ENCODE measurements at regions not wholly inside any gene's neighbourhood (a gene's known extent, or its start where the extent isn't known, plus 50 kb on each side); places are given as distances from the start of the nearest gene placed in this dataset.
"Not testable (repeated sequence)": the region's sequence is repeated elsewhere in the genome, so short reads cannot be mapped to it uniquely, and the experiment has no call there.

DNA sequence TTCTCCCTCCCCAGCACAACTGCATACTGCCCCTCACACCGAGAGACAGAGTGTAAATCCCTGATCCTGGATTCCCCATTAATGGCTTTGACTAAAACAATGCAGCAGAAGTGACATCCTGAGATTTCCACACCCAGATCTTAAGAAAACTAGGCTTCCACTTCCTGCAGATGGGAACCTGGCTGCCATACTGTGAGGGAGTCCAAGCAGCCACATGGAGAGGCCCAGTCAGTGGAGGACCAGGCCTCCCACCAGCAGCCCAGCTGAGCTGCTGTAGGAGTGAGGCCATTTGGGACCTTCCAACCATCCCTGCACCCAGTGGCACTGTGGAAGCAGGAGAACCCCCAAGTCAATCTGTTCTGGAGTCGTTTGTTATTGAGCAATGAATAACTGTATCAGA lies 120.6 kb downstream of the CRYAA start:
- in situ Hi-C loops (cut with HindIII; ENCODE audit: low sequenced_read_pairs) = no loop called here
- TF ChIP-seq, protein P1, sequence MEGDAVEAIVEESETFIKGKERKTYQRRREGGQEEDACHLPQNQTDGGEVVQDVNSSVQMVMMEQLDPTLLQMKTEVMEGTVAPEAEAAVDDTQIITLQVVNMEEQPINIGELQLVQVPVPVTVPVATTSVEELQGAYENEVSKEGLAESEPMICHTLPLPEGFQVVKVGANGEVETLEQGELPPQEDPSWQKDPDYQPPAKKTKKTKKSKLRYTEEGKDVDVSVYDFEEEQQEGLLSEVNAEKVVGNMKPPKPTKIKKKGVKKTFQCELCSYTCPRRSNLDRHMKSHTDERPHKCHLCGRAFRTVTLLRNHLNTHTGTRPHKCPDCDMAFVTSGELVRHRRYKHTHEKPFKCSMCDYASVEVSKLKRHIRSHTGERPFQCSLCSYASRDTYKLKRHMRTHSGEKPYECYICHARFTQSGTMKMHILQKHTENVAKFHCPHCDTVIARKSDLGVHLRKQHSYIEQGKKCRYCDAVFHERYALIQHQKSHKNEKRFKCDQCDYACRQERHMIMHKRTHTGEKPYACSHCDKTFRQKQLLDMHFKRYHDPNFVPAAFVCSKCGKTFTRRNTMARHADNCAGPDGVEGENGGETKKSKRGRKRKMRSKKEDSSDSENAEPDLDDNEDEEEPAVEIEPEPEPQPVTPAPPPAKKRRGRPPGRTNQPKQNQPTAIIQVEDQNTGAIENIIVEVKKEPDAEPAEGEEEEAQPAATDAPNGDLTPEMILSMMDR (IDR thresholded peaks at IDR 0.05; ENCODE audit: low read depth, low read length) = no peak
- H3K4me3 ChIP-seq (ENCODE audit: low read depth, low read length) = no peak overlapping the region
- no peak for DNase-seq (ENCODE audit: low read depth, low spot score)

DNA sequence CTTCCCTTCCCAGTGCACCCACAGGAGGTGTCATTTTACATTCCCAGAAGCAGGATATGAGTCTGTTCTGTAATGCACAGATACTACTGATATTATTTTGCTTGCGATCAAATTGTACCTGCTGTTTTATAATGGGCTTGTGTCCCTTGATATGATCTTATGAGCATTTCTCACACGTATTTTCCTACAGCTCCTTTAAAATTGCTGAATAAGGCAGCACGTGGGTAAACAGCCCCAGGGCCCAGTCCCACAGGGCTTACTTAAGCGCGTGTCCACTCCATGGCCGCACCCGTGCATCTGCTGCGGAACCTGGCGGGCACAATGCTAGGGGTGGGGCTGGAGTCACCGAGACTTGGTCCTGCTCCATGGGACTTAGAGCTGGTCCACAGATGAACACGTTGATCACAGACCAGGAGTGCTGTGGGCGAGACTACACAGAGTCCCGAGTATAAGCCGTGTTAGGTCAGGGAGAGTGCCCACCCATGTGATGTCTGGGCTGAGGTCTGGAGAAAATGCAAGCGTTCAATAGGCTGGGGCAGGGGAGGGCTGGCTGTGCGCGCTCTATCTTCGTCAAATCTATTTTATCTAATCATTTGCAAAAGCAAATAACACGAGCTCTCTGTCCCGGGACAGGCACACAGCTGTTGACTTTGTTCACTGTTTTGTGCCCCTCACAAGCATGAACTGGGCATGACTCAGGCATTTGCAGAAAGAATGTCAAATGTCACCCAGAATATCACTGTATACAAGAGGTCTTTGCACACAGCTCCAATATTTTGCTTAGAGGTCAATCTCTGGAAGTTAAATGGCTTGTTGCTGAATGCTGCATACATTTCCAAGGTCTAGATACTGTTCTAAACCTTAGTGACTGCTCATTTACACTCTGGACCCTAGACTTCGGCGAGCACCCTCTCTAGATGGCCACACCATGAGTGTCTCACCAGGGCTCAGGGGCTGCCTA lies 119.3 kb downstream of the CRYAA start:
- DNase-seq (ENCODE audit: low read depth, low spot score) = no peak
- in situ Hi-C loops (cut with HindIII; ENCODE audit: low sequenced_read_pairs) = no loop called here
- TF ChIP-seq, protein P1 (IDR thresholded peaks at IDR 0.05; ENCODE audit: low read depth, low read length) = no peak
- no peak overlapping the region for H3K4me3 ChIP-seq (ENCODE audit: low read depth, low read length)

DNA sequence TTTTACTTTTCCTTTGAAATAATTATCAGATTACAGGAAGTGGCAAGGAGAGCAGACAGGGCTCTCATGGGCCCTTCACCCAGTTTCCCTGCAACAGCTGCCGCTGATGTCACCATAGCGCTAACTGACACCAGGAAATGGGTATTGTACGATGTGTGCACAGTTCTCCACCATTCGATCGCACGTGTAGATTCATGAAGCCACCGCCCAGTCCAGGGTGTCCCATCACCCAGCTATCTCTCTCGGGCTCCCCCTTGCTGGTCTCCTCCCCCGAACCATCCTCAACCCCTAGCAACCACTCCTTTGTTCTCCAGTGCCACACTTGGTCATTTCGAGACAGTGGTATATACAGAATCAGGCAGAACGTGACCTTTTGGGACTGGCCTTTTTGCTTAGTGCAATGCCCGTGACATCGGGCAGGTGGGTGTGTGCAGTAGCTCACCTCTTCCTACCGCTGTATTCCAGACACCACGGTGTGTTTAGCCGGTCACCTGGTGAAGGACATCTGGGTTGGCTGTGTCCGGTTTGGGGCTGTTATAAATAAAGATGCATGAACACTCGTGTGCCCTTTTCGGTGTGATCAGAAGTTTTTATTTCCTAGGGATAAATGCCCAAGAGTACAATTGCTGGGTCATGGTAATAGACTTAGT lies 118.4 kb downstream of the CRYAA start:
- DNase-seq (ENCODE audit: low read depth, low spot score) = no peak
- no peak overlapping the region for H3K4me3 ChIP-seq (ENCODE audit: low read depth, low read length)
- in situ Hi-C loops (cut with HindIII; ENCODE audit: low sequenced_read_pairs) = no loop called here
- TF ChIP-seq, protein P1 (IDR thresholded peaks at IDR 0.05; ENCODE audit: low read depth, low read length) = no peak

DNA sequence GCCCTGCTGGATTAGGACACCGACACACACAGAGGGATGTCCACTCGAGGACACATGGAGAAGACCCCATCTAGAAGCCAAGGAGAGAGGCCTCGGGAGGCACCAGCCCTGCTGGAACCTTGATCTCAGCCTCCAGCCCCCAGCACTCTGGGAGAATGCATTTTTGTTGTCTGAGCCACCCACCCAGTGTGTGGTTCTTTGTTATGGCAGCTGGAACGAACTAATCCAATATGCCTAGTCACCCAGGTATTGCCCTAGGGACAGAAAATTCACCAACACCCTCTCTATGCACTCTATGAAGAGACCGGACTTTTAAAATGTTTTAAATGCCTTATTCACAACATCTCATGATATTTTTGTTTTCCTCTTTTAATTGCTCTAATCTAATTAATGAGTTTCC lies 117.4 kb downstream of the CRYAA start:
- in situ Hi-C loops (cut with HindIII; ENCODE audit: low sequenced_read_pairs) = no loop called here
- TF ChIP-seq, protein P1 (IDR thresholded peaks at IDR 0.05; ENCODE audit: low read depth, low read length) = no peak
- no peak overlapping the region for H3K4me3 ChIP-seq (ENCODE audit: low read depth, low read length)
- DNase-seq (ENCODE audit: low read depth, low spot score) = no peak

DNA sequence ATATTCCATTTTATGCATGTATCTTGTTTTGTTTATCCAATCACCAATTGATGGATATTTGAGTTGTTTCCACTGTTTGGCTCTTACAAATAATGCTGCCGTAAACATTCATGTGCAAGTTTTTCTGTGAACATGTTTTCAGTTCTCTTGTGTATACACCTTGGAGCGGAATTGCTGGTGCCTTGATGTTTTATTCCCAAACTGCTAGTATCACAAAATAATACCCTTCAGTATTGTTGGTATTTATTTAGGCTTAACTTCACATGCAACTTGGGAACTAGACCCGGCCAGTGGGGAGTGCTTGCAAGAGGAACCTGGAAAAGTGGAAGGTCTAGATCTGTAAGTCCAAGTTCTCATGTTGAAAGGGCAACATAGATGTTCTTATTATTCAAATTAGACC lies 115.9 kb downstream of the CRYAA start:
- DNase-seq (ENCODE audit: low read depth, low spot score) = no peak
- no peak overlapping the region for H3K4me3 ChIP-seq (ENCODE audit: low read depth, low read length)
- TF ChIP-seq, protein P1 (IDR thresholded peaks at IDR 0.05; ENCODE audit: low read depth, low read length) = no peak
- in situ Hi-C loops (cut with HindIII; ENCODE audit: low sequenced_read_pairs) = no loop called here

DNA sequence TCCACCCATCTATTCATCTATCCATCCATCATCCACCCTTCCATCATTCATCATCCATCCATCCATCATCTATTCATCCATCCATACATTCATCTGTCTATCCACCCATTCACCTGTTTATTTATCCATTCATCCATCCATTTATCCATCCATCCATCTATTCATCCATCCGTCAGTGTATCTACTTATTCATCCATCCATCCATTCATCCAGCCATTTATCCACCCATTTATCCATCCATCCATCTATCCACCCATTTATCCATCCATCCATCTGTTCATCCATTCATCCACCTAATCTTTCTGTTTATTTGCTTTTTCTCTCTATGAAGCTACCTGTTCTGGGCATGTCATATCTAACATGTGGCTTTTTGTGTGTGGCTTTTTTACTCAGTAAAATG lies 115.4 kb downstream of the CRYAA start:
- TF ChIP-seq, protein P1 (IDR thresholded peaks at IDR 0.05; ENCODE audit: low read depth, low read length) = no peak
- DNase-seq (ENCODE audit: low read depth, low spot score) = no peak
- in situ Hi-C loops (cut with HindIII; ENCODE audit: low sequenced_read_pairs) = no loop called here
- no peak overlapping the region for H3K4me3 ChIP-seq (ENCODE audit: low read depth, low read length)

DNA sequence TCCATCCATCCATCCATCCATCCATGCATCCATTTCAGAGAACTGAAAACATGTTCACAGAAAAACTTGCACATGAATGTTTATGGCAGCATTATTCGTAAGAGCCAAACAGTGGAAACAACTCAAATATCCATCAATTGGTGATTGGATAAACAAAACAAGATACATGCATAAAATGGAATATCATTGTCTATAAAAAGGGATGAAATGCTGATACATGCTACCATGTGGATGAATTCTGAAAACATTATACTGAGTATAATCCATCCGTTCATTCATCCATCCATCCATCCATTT lies 115.1 kb downstream of the CRYAA start:
- in situ Hi-C loops (cut with HindIII; ENCODE audit: low sequenced_read_pairs); H3K4me3 ChIP-seq (ENCODE audit: low read depth, low read length); DNase-seq (ENCODE audit: low read depth, low spot score): not testable (repeated sequence)

Data from astrocyte of the spinal cord (primary cell).